Kidney epithelial cell (primary cell): ENCODE measurements at regions not wholly inside any gene's neighbourhood (a gene's known extent, or its start where the extent isn't known, plus 50 kb on each side); places are given as distances from the start of the nearest gene placed in this dataset.
"Not testable (repeated sequence)": the region's sequence is repeated elsewhere in the genome, so short reads cannot be mapped to it uniquely, and the experiment has no call there.

ENCODE experiments used
- DNase-seq: peaks from one replicate; pipeline ENCODE4 v3.0.0-alpha.2; 2010; ENCODE audit warnings: low read depth
- H3K27me3 ChIP-seq: 2 replicates; pipeline ENCODE4 v1.6.0; 2011; ENCODE audit warnings: low read length; ENCODE audit not compliant: control insufficient read depth, insufficient read depth
- H3K36me3 ChIP-seq: 2 replicates; pipeline ENCODE4 v1.5.1; 2011; ENCODE audit warnings: low read length; ENCODE audit not compliant: control insufficient read depth, insufficient read depth
- H3K4me3 ChIP-seq: 2 replicates; pipeline ENCODE4 v1.5.1; 2011; ENCODE audit warnings: low read depth, mild to moderate bottlenecking, control low read depth, low read length
- CTCF ChIP-seq: IDR thresholded peaks from 2 replicates; pipeline ENCODE4 v1.5.1; 2011; ENCODE audit warnings: mild to moderate bottlenecking, moderate library complexity, low read length, control low read depth, inconsistent platforms; ENCODE audit not compliant: insufficient read depth, poor library complexity, severe bottlenecking

DNA sequence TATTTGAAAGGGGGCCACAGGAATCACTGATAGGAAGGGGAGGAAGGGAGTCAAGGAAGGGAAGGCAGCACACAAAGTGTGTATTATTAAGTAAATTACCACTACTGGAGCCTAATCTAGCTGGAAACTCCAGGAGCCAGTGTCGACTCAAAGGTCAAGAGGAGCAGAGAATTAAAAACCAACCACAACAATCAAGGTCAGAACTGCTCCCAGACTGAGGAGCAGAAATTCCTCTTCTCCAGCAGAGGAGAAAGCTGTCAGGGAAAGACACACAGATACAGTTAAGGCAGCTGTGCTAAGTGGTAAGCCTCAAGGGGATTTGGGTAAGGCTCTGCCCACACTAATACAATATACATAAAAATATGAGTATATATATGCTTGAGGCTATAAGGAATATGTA, 87.5 kb upstream of the PTPN13 start:
- no peak overlapping the region for H3K4me3 ChIP-seq
- no peak for DNase-seq
- H3K36me3 ChIP-seq = no peaks in the 10 kb centered on the region
- TF ChIP-seq CTCF = no peak
- H3K27me3 ChIP-seq = no peaks in the 10 kb centered on the region

DNA sequence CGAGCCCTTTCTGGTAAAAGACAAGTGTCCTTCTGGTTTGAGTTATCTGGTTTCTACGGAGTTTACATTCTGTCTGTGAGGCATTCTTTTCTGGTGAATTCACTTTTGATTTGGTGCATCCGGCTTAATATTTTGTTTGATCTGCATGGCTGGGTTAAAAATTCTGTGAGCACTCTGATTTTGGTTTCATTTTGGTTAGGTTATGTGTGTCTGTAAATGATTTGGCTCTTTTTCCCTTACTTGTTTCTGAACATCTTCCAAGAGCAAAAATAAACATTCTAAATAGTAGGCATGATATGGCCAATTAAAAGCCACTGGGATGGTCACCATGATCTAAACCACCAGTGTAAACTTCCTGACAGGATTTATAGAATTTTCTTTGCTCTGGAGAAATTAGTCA, 85.7 kb upstream of the PTPN13 start:
- DNase-seq = no peak
- H3K36me3 ChIP-seq = no peaks in the 10 kb centered on the region
- no peak for TF ChIP-seq CTCF
- H3K4me3 ChIP-seq = no peak overlapping the region
- no peaks in the 10 kb centered on the region for H3K27me3 ChIP-seq

DNA sequence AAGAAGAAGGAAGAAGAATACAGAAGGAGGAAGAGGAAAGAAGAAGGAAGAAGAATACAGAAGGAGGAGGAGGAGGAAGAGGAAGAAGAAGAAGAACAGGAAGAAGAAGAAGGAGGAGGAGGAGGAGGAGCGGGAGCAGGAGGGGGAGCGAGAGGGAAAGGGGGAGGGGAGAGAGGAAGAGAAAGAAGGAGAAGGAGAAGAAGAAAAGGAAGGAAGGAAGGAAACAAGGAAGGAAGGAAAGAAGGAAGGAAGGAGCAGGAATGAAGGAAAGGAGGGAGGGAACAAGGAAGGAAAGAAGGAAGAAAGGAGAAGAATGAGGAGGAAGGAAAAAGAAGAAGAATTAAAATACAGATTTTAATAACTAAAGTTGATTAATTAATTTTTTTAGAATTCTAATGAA, 82.5 kb upstream of the PTPN13 start:
- no peak for TF ChIP-seq CTCF
- H3K27me3 ChIP-seq = no peaks in the 10 kb centered on the region
- H3K36me3 ChIP-seq = no peaks in the 10 kb centered on the region
- DNase-seq = no peak
- H3K4me3 ChIP-seq = no peak overlapping the region

DNA sequence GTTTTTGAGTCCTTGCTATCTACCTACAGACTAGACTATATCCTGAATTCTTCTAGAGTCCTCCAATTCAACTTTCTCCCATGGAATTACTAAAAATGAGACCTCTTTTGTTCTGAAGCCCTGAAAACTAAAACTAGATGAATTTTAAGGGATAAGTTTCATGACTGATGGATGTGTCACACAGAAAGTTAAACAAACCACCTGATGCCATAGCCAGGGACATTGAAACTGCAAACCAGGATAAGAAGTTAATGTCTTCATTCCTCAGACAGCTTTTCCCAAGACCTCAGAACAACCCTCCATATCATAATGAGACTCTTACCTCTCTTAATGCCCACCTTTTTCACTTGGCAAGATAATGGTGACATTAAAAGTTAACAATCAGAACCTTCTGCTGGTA, 81.5 kb upstream of the PTPN13 start:
- H3K27me3 ChIP-seq = no peaks in the 10 kb centered on the region
- H3K4me3 ChIP-seq = no peak overlapping the region
- no peak for TF ChIP-seq CTCF
- no peak for DNase-seq
- no peaks in the 10 kb centered on the region for H3K36me3 ChIP-seq

GRCh38 chr4:86515963-86516362, 78.2 kb upstream of the PTPN13 start:
- H3K4me3 ChIP-seq, H3K36me3 ChIP-seq, DNase-seq, H3K27me3 ChIP-seq: not testable (repeated sequence)

DNA sequence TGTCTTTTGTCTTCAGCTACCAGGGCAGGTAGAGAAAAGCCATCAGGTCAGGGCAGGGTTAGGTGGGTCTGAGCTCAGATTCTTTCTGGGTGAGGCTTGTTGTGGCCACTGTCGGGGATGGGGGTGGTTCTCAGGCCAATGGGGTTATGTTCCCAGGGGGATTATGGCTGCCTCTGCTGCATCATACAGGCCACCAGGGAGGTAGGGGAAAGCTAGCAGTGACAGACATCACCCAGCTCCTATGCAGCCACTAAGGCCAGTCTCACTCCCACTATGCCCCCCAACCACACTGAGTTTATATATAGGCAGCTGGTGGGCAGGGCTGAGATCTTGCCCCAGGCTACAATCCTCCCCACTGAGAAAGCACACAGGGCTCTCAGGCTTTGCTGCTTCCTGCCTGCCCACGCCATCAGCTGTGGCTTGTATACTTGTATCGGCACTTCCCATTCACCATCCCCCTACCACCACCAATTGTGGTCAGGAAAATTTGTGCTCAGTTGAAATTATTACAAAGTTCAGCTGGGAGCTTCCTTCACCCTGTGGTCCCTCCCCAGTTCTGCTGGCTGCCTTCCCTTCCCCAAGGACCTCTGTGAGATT, 72.6 kb upstream of the PTPN13 start:
- H3K4me3 ChIP-seq = no peak overlapping the region
- TF ChIP-seq CTCF = no peak
- no peak for DNase-seq
- H3K27me3 ChIP-seq = no peaks in the 10 kb centered on the region
- no peaks in the 10 kb centered on the region for H3K36me3 ChIP-seq
